ENCODE measurements at regions not wholly inside any gene's neighbourhood (a gene's known extent, or its start where the extent isn't known, plus 50 kb on each side); places are given as distances from the start of the nearest gene placed in this dataset.
"Not testable (repeated sequence)": the region's sequence is repeated elsewhere in the genome, so short reads cannot be mapped to it uniquely, and the experiment has no call there.

- intact Hi-C loops (cut with DNase I; ENCODE audit: low total_unique reads) = no loop called here
- Histone ChIP-seq H3K27me3 (replicated peaks in 1 of 7) (no peaks in the 10 kb centered on the region), H3K4me1 (no peaks in the 10 kb centered on the region), H3K27ac (no peak overlapping the region), H3K36me3 (no peaks in the 10 kb centered on the region), H3K4me3 (no peak overlapping the region), H3K9me3 (no peaks in the 10 kb centered on the region)
- no peak for TF ChIP-seq POLR2AphosphoS5 (IDR thresholded peaks at IDR 0.05)
- TF ChIP-seq, protein P1, sequence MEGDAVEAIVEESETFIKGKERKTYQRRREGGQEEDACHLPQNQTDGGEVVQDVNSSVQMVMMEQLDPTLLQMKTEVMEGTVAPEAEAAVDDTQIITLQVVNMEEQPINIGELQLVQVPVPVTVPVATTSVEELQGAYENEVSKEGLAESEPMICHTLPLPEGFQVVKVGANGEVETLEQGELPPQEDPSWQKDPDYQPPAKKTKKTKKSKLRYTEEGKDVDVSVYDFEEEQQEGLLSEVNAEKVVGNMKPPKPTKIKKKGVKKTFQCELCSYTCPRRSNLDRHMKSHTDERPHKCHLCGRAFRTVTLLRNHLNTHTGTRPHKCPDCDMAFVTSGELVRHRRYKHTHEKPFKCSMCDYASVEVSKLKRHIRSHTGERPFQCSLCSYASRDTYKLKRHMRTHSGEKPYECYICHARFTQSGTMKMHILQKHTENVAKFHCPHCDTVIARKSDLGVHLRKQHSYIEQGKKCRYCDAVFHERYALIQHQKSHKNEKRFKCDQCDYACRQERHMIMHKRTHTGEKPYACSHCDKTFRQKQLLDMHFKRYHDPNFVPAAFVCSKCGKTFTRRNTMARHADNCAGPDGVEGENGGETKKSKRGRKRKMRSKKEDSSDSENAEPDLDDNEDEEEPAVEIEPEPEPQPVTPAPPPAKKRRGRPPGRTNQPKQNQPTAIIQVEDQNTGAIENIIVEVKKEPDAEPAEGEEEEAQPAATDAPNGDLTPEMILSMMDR (IDR thresholded peaks at IDR 0.05 in 8 of 11, conservative IDR thresholded peaks at IDR 0.05 in 3 of 11) = no peak
- no peak for TF ChIP-seq POLR2A (IDR thresholded peaks at IDR 0.05)
- 78 to 88% (median 83%) methylated on average over 10 of the region's 10 CpGs for WGBS, 5 donors
- no peak for DNase-seq
Measured at GRCh38 chr20:12093057-12093796, 175.5 kb downstream of the BTBD3 start.

GRCh38 chr20:12093797-12094190, 176.1 kb downstream of the BTBD3 start:
- 67 to 73% (median 70%) methylated on average over 3 of the region's 3 CpGs for WGBS, 5 donors
- not testable (repeated sequence) for H3K9me3 ChIP-seq

DNA sequence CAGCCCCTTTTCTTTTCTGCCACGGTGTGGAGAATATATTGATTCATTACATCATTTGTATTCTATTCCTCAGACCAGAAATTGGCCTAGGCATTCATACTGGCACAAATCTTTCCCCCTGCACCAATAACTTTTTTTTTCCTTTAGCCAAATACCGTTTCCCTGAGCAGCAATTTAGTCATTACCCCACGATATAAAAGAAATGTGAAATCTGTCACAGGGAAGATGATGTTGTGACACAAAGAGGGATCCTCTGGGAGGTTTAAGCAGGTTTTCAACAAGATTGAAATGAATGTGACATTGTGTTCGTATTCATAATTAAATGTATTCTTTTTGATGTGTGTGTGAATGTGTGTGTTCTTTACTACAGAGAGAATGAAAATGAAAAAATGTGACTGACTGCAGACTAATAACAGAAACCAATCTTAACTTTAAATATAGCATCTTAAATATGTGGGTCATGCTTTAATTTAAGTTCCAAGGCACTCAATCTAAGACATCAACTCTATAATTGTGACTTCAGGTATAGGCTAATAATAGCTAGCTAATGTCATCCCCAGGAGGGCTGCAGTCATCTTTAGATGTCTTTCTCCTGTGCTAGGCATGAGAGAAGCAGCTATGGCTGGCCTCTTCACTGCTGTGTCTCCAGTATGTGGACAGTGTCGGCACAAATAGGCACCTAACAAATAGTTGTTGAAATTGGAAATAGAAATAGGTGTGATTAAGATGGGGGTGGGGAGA, 177.7 kb downstream of the BTBD3 start:
- 60 to 70% (median 67%) methylated on average over 5 of the region's 5 CpGs for WGBS, 5 donors
- TF ChIP-seq POLR2AphosphoS5 (IDR thresholded peaks at IDR 0.05) (no peak), POLR2A (IDR thresholded peaks at IDR 0.05) (no peak)
- TF ChIP-seq, protein P1 (IDR thresholded peaks at IDR 0.05 in 8 of 11, conservative IDR thresholded peaks at IDR 0.05 in 3 of 11) = no peak
- no peaks in the 10 kb centered on the region for H3K27me3 ChIP-seq (replicated peaks in 1 of 7)
- H3K36me3 ChIP-seq = no peaks in the 10 kb centered on the region
- intact Hi-C loops (cut with DNase I; ENCODE audit: low total_unique reads) = no loop called here
- no peak overlapping the region for H3K4me3 ChIP-seq
- no peak for DNase-seq
- no peaks in the 10 kb centered on the region for H3K4me1 ChIP-seq
- H3K27ac ChIP-seq = no peak overlapping the region
- H3K9me3 ChIP-seq = no peaks in the 10 kb centered on the region

More at GRCh38 chr20:12093797-12094190, 176.1 kb downstream of the BTBD3 start:
- H3K4me3 ChIP-seq; H3K27ac ChIP-seq; H3K4me1 ChIP-seq; H3K27me3 ChIP-seq (replicated peaks in 1 of 7); DNase-seq; intact Hi-C loops (cut with DNase I; ENCODE audit: low total_unique reads); H3K36me3 ChIP-seq: not testable (repeated sequence)

- H3K36me3 ChIP-seq = no peaks in the 10 kb centered on the region
- no peaks in the 10 kb centered on the region for H3K27me3 ChIP-seq (replicated peaks in 1 of 7)
- H3K4me3 ChIP-seq = no peak overlapping the region
- TF ChIP-seq POLR2AphosphoS5 (IDR thresholded peaks at IDR 0.05) = no peak
- no peak for TF ChIP-seq POLR2A (IDR thresholded peaks at IDR 0.05)
- TF ChIP-seq, protein P1 (IDR thresholded peaks at IDR 0.05 in 8 of 11, conservative IDR thresholded peaks at IDR 0.05 in 3 of 11) = no peak
- no peaks in the 10 kb centered on the region for H3K4me1 ChIP-seq
- H3K27ac ChIP-seq = no peak overlapping the region
- 79 to 90% (median 86%) methylated on average over 2 of the region's 2 CpGs for WGBS, 5 donors
- DNase-seq = no peak
- intact Hi-C loops (cut with DNase I; ENCODE audit: low total_unique reads) = no loop called here
- no peaks in the 10 kb centered on the region for H3K9me3 ChIP-seq
Measured at GRCh38 chr20:12098421-12098820, 180.7 kb downstream of the BTBD3 start.
